Suprapubic skin (tissue), 4 donors: ENCODE measurements at regions not wholly inside any gene's neighbourhood (a gene's known extent, or its start where the extent isn't known, plus 50 kb on each side); places are given as distances from the start of the nearest gene placed in this dataset.

Source experiments
- DNase-seq, 2 donors: peaks; one replicate each; pipeline ENCODE4 v3.0.0-alpha.2; 2019; ENCODE audit warnings: low spot score in 2 of 2
- H3K27ac ChIP-seq: fragments of 200-600 bp; sonication (generic); one replicate; pipeline ENCODE4 v1.5.1; 2019
- H3K27me3 ChIP-seq: fragments of 200-600 bp; sonication (generic); one replicate; pipeline ENCODE4 v1.5.1; 2019
- H3K36me3 ChIP-seq: fragments of 200-600 bp; sonication (generic); one replicate; pipeline ENCODE4 v1.5.1; 2019
- H3K4me1 ChIP-seq: fragments of 200-600 bp; sonication (generic); one replicate; pipeline ENCODE4 v1.5.1; 2019
- H3K4me3 ChIP-seq: fragments of 200-600 bp; sonication (generic); one replicate; pipeline ENCODE4 v1.5.1; 2019; ENCODE audit warnings: mild to moderate bottlenecking
- H3K9me3 ChIP-seq: fragments of 200-600 bp; sonication (generic); one replicate; pipeline ENCODE4 v1.5.1; 2019
- EP300 ChIP-seq: sonication (generic); formaldehyde crosslinking; IDR thresholded peaks from one replicate; pipeline ENCODE4 v1.6.1; 2017; ENCODE audit warnings: antibody characterized with exemption
- POLR2A ChIP-seq, 2 donors: fragments of 450-650 bp; IDR thresholded peaks; one replicate each; pipeline ENCODE4 v1.6.1; 2017; ENCODE audit warnings: antibody characterized with exemption in 2 of 2, mild to moderate bottlenecking in 2 of 2, moderate library complexity in 2 of 2
- POLR2AphosphoS5 ChIP-seq, 3 donors: sonication (generic); formaldehyde crosslinking; IDR thresholded peaks; one replicate each; pipeline ENCODE4 v1.6.1; 2017; ENCODE audit warnings: antibody characterized with exemption in 3 of 3
- WGBS: methylation state at CpG from one replicate; pipeline ENCODE4 v1.1.5; 2018; 5-methylcytosine and 5-hydroxymethylcytosine counted together
- TF ChIP-seq, protein P1 (sequence below), 2 donors: fragments of 200-600 bp in 1 of 2; fragments of 450-650 bp in 1 of 2; sonication (generic) in 1 of 2; IDR thresholded peaks; one replicate each; pipeline ENCODE4 v1.5.1; 2016 to 2019; ENCODE audit warnings: antibody characterized with exemption in 2 of 2, mild to moderate bottlenecking in 1 of 2, moderate library complexity in 1 of 2

- no peaks in the 10 kb centered on the region for H3K4me1 ChIP-seq
- no peaks in the 10 kb centered on the region for H3K9me3 ChIP-seq
- TF ChIP-seq EP300 (no peak), POLR2A (IDR thresholded peaks at IDR 0.05) (no peak), POLR2AphosphoS5 (IDR thresholded peaks at IDR 0.05) (no peak)
- TF ChIP-seq, protein P1, sequence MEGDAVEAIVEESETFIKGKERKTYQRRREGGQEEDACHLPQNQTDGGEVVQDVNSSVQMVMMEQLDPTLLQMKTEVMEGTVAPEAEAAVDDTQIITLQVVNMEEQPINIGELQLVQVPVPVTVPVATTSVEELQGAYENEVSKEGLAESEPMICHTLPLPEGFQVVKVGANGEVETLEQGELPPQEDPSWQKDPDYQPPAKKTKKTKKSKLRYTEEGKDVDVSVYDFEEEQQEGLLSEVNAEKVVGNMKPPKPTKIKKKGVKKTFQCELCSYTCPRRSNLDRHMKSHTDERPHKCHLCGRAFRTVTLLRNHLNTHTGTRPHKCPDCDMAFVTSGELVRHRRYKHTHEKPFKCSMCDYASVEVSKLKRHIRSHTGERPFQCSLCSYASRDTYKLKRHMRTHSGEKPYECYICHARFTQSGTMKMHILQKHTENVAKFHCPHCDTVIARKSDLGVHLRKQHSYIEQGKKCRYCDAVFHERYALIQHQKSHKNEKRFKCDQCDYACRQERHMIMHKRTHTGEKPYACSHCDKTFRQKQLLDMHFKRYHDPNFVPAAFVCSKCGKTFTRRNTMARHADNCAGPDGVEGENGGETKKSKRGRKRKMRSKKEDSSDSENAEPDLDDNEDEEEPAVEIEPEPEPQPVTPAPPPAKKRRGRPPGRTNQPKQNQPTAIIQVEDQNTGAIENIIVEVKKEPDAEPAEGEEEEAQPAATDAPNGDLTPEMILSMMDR (IDR thresholded peaks at IDR 0.05) = no peak
- WGBS = 77% methylated on average over 6 of the region's 6 CpGs
- H3K27ac ChIP-seq = no peak overlapping the region
- no peak for DNase-seq
- no peak overlapping the region for H3K4me3 ChIP-seq
- H3K36me3 ChIP-seq = no peaks in the 10 kb centered on the region
- no peaks in the 10 kb centered on the region for H3K27me3 ChIP-seq
Observed at GRCh38 chr6:109315341-109316110, 66.7 kb downstream of the CD164 start.

DNA sequence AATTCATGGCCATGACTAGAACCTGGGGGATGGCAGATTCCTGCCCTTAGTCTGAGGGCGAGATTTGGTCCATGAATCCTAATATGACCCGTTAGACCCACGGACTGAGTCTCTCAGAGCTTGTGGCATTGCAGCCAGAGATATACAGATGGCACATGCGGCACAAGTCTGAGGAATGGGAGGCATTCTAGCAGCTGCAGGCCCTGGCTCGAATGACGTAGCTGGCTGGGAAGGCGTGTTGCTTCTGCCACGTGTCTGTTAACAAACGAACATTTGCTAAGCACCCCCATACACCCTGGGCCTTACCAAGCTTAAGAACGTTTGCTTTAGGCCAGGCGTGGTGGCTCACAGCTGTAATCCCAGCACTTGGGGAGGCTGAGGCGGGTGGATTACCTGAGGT lies 68.0 kb downstream of the CD164 start:
- no peaks in the 10 kb centered on the region for H3K4me1 ChIP-seq
- H3K4me3 ChIP-seq = no peak overlapping the region
- H3K36me3 ChIP-seq = no peaks in the 10 kb centered on the region
- H3K9me3 ChIP-seq = no peaks in the 10 kb centered on the region
- WGBS = 61% methylated on average over 9 of the region's 12 CpGs
- no peaks in the 10 kb centered on the region for H3K27me3 ChIP-seq
- no peak overlapping the region for H3K27ac ChIP-seq
- no peak for DNase-seq
- no peak for TF ChIP-seq POLR2A (IDR thresholded peaks at IDR 0.05)

- Histone ChIP-seq H3K27ac (no peak overlapping the region), H3K36me3 (no peaks in the 10 kb centered on the region), H3K4me3 (no peak overlapping the region), H3K9me3 (no peaks in the 10 kb centered on the region), H3K4me1 (no peaks in the 10 kb centered on the region), H3K27me3 (no peaks in the 10 kb centered on the region)
- TF ChIP-seq, protein P1 (IDR thresholded peaks at IDR 0.05) = no peak
- no peak for TF ChIP-seq EP300
- TF ChIP-seq POLR2A (IDR thresholded peaks at IDR 0.05) = no peak
- TF ChIP-seq POLR2AphosphoS5 (IDR thresholded peaks at IDR 0.05) = no peak
- 96% methylated on average over 5 of the region's 5 CpGs for WGBS
- no peak for DNase-seq
Observed at GRCh38 chr6:109313139-109313538, 69.1 kb downstream of the CD164 start.

DNA sequence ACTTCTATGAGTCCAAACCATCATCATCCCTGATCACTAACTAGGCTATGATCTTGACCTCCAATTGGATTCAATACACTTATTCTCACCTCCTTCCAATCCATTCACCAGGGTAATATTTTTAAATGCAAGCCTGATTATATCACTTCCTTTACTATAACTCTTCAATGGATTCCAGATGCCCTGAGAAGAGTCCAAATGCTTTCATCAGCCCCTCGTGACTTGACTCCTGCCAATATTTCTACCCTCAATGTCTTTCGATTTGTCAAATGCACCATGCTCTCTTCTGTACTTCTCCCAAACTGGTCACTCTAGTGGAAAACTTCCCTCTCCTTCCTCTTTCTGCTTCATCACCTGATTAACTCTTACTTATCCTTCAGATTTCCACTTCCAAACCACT lies 70.8 kb downstream of the CD164 start:
- H3K4me1 ChIP-seq = no peaks in the 10 kb centered on the region

GRCh38 chr6:109309917-109310316 lies 72.3 kb downstream of the CD164 start:
- H3K27ac ChIP-seq = no peak overlapping the region
- no peak for DNase-seq
- no peaks in the 10 kb centered on the region for H3K4me1 ChIP-seq
- H3K27me3 ChIP-seq = no peaks in the 10 kb centered on the region
- no peak overlapping the region for H3K4me3 ChIP-seq
- no peaks in the 10 kb centered on the region for H3K36me3 ChIP-seq
- H3K9me3 ChIP-seq = no peaks in the 10 kb centered on the region
- 87% methylated on average over 5 of the region's 5 CpGs for WGBS
- no peak for TF ChIP-seq EP300
- TF ChIP-seq POLR2AphosphoS5 (IDR thresholded peaks at IDR 0.05) = no peak
- no peak for TF ChIP-seq POLR2A (IDR thresholded peaks at IDR 0.05)
- TF ChIP-seq, protein P1 (IDR thresholded peaks at IDR 0.05) = no peak

More for the DNA sequence above, 70.8 kb downstream of the CD164 start:
- Histone ChIP-seq H3K36me3 (no peaks in the 10 kb centered on the region), H3K9me3 (no peaks in the 10 kb centered on the region), H3K4me3 (no peak overlapping the region), H3K27me3 (no peaks in the 10 kb centered on the region), H3K27ac (no peak overlapping the region)
- TF ChIP-seq, protein P1 (IDR thresholded peaks at IDR 0.05) = no peak
- no peak for TF ChIP-seq EP300
- 62% methylated on average over 2 of the region's 2 CpGs for WGBS
- DNase-seq = no peak
